Endodermal cell (in vitro differentiated cells): ENCODE measurements at regions not wholly inside any gene's neighbourhood (a gene's known extent, or its start where the extent isn't known, plus 50 kb on each side); places are given as distances from the start of the nearest gene placed in this dataset.

Experiments used
- DNase-seq: peaks from one replicate; pipeline ENCODE4 v3.0.0-alpha.2; 2017
- H3K27ac ChIP-seq: 2 replicates; pipeline ENCODE4 v1.5.1; 2013; ENCODE audit warnings: mild to moderate bottlenecking, low read depth, low read length, moderate library complexity
- H3K27me3 ChIP-seq: 2 replicates; pipeline ENCODE4 v1.6.1; 2013; ENCODE audit warnings: mild to moderate bottlenecking, low read length, moderate library complexity; ENCODE audit not compliant: insufficient read depth, control insufficient read depth, poor library complexity, severe bottlenecking
- H3K36me3 ChIP-seq: 2 replicates; pipeline ENCODE4 v1.7.0; 2013; ENCODE audit warnings: mild to moderate bottlenecking, low read length, moderate library complexity; ENCODE audit not compliant: control insufficient read depth, insufficient read depth
- H3K4me1 ChIP-seq: one replicate; pipeline ENCODE4 v1.7.0; 2013; ENCODE audit warnings: low read length; ENCODE audit not compliant: control insufficient read depth, insufficient read depth
- H3K4me3 ChIP-seq: 2 replicates; pipeline ENCODE4 v1.5.1; 2013; ENCODE audit warnings: mild to moderate bottlenecking, low read length, moderate library complexity
- H3K9ac ChIP-seq: 2 replicates; pipeline ENCODE4 v1.6.1; 2013; ENCODE audit warnings: mild to moderate bottlenecking, low read length, moderate library complexity; ENCODE audit not compliant: poor library complexity, severe bottlenecking; ENCODE audit errors: extremely low read depth
- H3K9me3 ChIP-seq: 2 replicates; pipeline ENCODE4 v1.6.1; 2013; ENCODE audit warnings: mild to moderate bottlenecking, low read length, moderate library complexity; ENCODE audit not compliant: control insufficient read depth
- H3K27ac Mint-ChIP-seq: 2 replicates; pipeline ENCODE4 v1.8.0; 2020; ENCODE audit warnings: mixed read lengths
- H3K27me3 Mint-ChIP-seq: 2 replicates; pipeline ENCODE4 v1.8.0; 2021; ENCODE audit warnings: mild to moderate bottlenecking, mixed read lengths; ENCODE audit not compliant: insufficient read depth
- H3K36me3 Mint-ChIP-seq: 2 replicates; pipeline ENCODE4 v1.8.0; 2020; ENCODE audit warnings: low read depth, mixed read lengths
- H3K4me1 Mint-ChIP-seq: 2 replicates; pipeline ENCODE4 v1.8.0; 2020; ENCODE audit warnings: mixed read lengths
- H3K4me3 Mint-ChIP-seq: 2 replicates; pipeline ENCODE4 v1.8.0; 2020; ENCODE audit warnings: mild to moderate bottlenecking, moderate library complexity, mixed read lengths
- H3K9me3 Mint-ChIP-seq: 2 replicates; pipeline ENCODE4 v1.8.0; 2020; ENCODE audit warnings: mild to moderate bottlenecking, mixed read lengths
- CTCF ChIP-seq: fragments of 200-600 bp; sonication (generic); conservative IDR thresholded peaks from 2 replicates; pipeline ENCODE4 v1.5.0; 2021; ENCODE audit warnings: antibody characterized with exemption, mild to moderate bottlenecking
- WGBS, 2 experiments: methylation state at CpG; one replicate each; pipeline versions ENCODE4 v1.1.5 to v1.1.7; 2013; ENCODE audit warnings: missing lambda C conversion rate in 2 of 2, mixed read lengths in 1 of 2; ENCODE audit not compliant: insufficient coverage in 1 of 2, insufficient read length in 1 of 2; 5-methylcytosine and 5-hydroxymethylcytosine counted together

GRCh38 chr7:142698429-142698828 is 50.8 kb upstream of the PRSS1 start:
- H3K9me3 Mint-ChIP-seq = peaks cover 10% of the 10 kb centered on the region
- 92% methylated on average over 1 of the region's 1 CpG; no CpG with 5 or more reads in 1 of the 2 experiments for WGBS, 2 experiments

GRCh38 chr7:142697270-142697669 is 52.0 kb upstream of the PRSS1 start:
- peak overlapping the region; percentile 95 for H3K27ac Mint-ChIP-seq
- H3K4me3 ChIP-seq = peak overlapping the region; percentile 57

More at GRCh38 chr7:142698429-142698828, 50.8 kb upstream of the PRSS1 start:
- Histone ChIP-seq H3K27ac (no peak overlapping the region), H3K9me3 (peaks cover 27% of the 10 kb centered on the region), H3K36me3 (no peaks in the 10 kb centered on the region), H3K9ac (no peak overlapping the region), H3K4me1 (peaks cover 8% of the 10 kb centered on the region), H3K4me3 (no peak overlapping the region), H3K27me3 (no peaks in the 10 kb centered on the region)
- H3K27ac Mint-ChIP-seq = peak overlapping the region; percentile 27
- H3K4me3 Mint-ChIP-seq = no peak overlapping the region
- no peak for TF ChIP-seq CTCF
- H3K4me1 Mint-ChIP-seq = peaks cover 59% of the 10 kb centered on the region
- H3K27me3 Mint-ChIP-seq = no peaks in the 10 kb centered on the region
- DNase-seq = no peak
- H3K36me3 Mint-ChIP-seq = no peaks in the 10 kb centered on the region

GRCh38 chr7:142696456-142697179 is 52.7 kb upstream of the PRSS1 start:
- peaks cover 59% of the 10 kb centered on the region for H3K4me1 Mint-ChIP-seq
- TF ChIP-seq CTCF = no peak
- peak overlapping the region; percentile 26 for H3K9ac ChIP-seq
- peaks cover 4% of the 10 kb centered on the region for H3K9me3 Mint-ChIP-seq
- H3K27ac ChIP-seq = peak overlapping the region; percentile 16
- peak overlapping the region; percentile 95 for H3K27ac Mint-ChIP-seq
- DNase-seq = peak; percentile 61
- no peaks in the 10 kb centered on the region for H3K27me3 Mint-ChIP-seq
- no peaks in the 10 kb centered on the region for H3K36me3 Mint-ChIP-seq
- peak overlapping the region; percentile 61 for H3K4me3 ChIP-seq
- H3K36me3 ChIP-seq = no peaks in the 10 kb centered on the region
- H3K4me1 ChIP-seq = peaks cover 8% of the 10 kb centered on the region
- H3K9me3 ChIP-seq = peaks cover 27% of the 10 kb centered on the region
- peak overlapping the region; percentile 11 for H3K4me3 Mint-ChIP-seq
- no peaks in the 10 kb centered on the region for H3K27me3 ChIP-seq

More at GRCh38 chr7:142697270-142697669, 52.0 kb upstream of the PRSS1 start:
- Mint-ChIP-seq H3K27me3 (no peaks in the 10 kb centered on the region), H3K4me3 (no peak overlapping the region), H3K9me3 (peaks cover 4% of the 10 kb centered on the region), H3K4me1 (peaks cover 59% of the 10 kb centered on the region), H3K36me3 (no peaks in the 10 kb centered on the region)
- peak overlapping the region; percentile 52 for H3K27ac ChIP-seq
- no peak overlapping the region for H3K9ac ChIP-seq
- no peak for DNase-seq
- 68 to 75% methylated on average over 4 of the region's 4 CpGs for whole genome bisulfite sequencing, 2 experiments
- H3K4me1 ChIP-seq = peaks cover 8% of the 10 kb centered on the region
- no peaks in the 10 kb centered on the region for H3K27me3 ChIP-seq
- TF ChIP-seq CTCF = no peak
- peaks cover 27% of the 10 kb centered on the region for H3K9me3 ChIP-seq
- no peaks in the 10 kb centered on the region for H3K36me3 ChIP-seq
